Lower leg skin (tissue), 3 donors: ENCODE measurements at regions not wholly inside any gene's neighbourhood (a gene's known extent, or its start where the extent isn't known, plus 50 kb on each side); places are given as distances from the start of the nearest gene placed in this dataset.

Experiments used
- CTCF ChIP-seq, 3 donors: fragments of 450-650 bp; IDR thresholded peaks; one replicate each; pipeline ENCODE4 v1.5.1; 2016; ENCODE audit warnings: antibody characterized with exemption in 3 of 3, mild to moderate bottlenecking in 3 of 3, moderate library complexity in 2 of 3
- POLR2A ChIP-seq, 2 donors: fragments of 450-650 bp; IDR thresholded peaks; one replicate each; pipeline ENCODE4 v1.6.1; 2016 to 2017; ENCODE audit warnings: antibody characterized with exemption in 2 of 2, mild to moderate bottlenecking in 1 of 2, moderate library complexity in 1 of 2

DNA sequence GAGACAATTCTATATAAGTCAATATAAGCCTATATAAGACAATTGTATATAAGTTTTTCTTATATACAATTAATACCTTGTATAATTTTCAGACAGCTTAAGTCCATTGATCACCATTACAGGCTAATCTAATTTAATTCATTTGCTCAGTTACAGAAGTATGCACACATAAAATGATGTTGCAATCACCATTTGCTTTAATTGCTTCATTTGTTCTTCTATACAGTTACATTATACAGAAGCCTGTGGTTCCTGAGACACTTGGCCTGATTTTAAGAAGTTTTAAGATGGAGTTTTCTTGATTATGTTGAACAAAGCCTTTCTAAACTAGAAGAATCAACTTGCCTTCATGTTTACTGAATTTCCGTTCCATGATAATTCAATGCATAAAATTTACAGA lies 314.6 kb upstream of the PDE3A start:
- TF ChIP-seq CTCF (IDR thresholded peaks at IDR 0.05) (no peak), POLR2A (IDR thresholded peaks at IDR 0.05) (no peak)
